ENCODE measurements at regions not wholly inside any gene's neighbourhood (a gene's known extent, or its start where the extent isn't known, plus 50 kb on each side); places are given as distances from the start of the nearest gene placed in this dataset.

- TF ChIP-seq CTCF (IDR thresholded peaks at IDR 0.05) (no peak), POLR2A (IDR thresholded peaks at IDR 0.05) (no peak), POLR2AphosphoS5 (IDR thresholded peaks at IDR 0.05) (no peak)
Measured at GRCh38 chr12:98217257-98217656, 298.1 kb upstream of the TMPO start.

All from breast epithelium (tissue), 3 donors.